Activated CD4-positive, alpha-beta memory T cell treated with anti-CD3 and anti-CD28 coated beads, Interleukin-2, amount 10 ng/mL, durations not matched to agents 7 days and 5 days (primary cell): ENCODE measurements at regions not wholly inside any gene's neighbourhood (a gene's known extent, or its start where the extent isn't known, plus 50 kb on each side); places are given as distances from the start of the nearest gene placed in this dataset.

Experiments used
- CTCF ChIA-PET: fragments of 350-600 bp; sonication (Branson Sonifier 250); formaldehyde crosslinking; loops from one replicate; lab custom pipeline; 2021; ENCODE audit warnings: antibody characterized with exemption, inconsistent platforms; lab: Charles Lee
- POLR2A ChIA-PET: fragments of 350-600 bp; sonication (Branson Sonifier 250); formaldehyde crosslinking; loops from one replicate; lab custom pipeline; 2021; ENCODE audit warnings: antibody characterized with exemption; lab: Charles Lee
- DNase-seq: peaks from one replicate; pipeline ENCODE4 v3.0.0-alpha.2; 2020
- H3K27ac Mint-ChIP-seq: one replicate; pipeline ENCODE4 v1.8.0; 2021; ENCODE audit warnings: mild to moderate bottlenecking, mixed read lengths
- H3K27me3 Mint-ChIP-seq: one replicate; pipeline ENCODE4 v1.8.0; 2021; ENCODE audit warnings: mixed read lengths
- H3K36me3 Mint-ChIP-seq: one replicate; pipeline ENCODE4 v1.8.0; 2021; ENCODE audit warnings: low read depth, mixed read lengths
- H3K4me1 Mint-ChIP-seq: one replicate; pipeline ENCODE4 v1.8.0; 2021; ENCODE audit warnings: mixed read lengths
- H3K4me3 Mint-ChIP-seq: one replicate; pipeline ENCODE4 v1.8.0; 2021; ENCODE audit warnings: mild to moderate bottlenecking, mixed read lengths
- H3K9me3 Mint-ChIP-seq: one replicate; pipeline ENCODE4 v1.8.0; 2021; ENCODE audit warnings: mixed read lengths

- ChIA-PET CTCF (interaction anchor here (0.9 kb wide), 1 partner anchor 63 kb away, joined by 3 read pairs; no protein-coding TSS in a partner anchor), POLR2A (interaction anchor here (0.7 to 1.8 kb wide), 5 partner anchors 51 to 604 kb away, joined by 3 to 6 read pairs (median 3); no protein-coding TSS in a partner anchor)
- Mint-ChIP-seq H3K4me1 (peaks cover 27% of the 10 kb centered on the region), H3K27ac (no peak overlapping the region), H3K4me3 (no peak overlapping the region), H3K27me3 (no peaks in the 10 kb centered on the region), H3K36me3 (peaks cover 13% of the 10 kb centered on the region), H3K9me3 (no peaks in the 10 kb centered on the region)
- no peak for DNase-seq
Observed at GRCh38 chr6:105494688-105495087, 91.8 kb upstream of the PREP start.

- Mint-ChIP-seq H3K9me3 (no peaks in the 10 kb centered on the region), H3K4me1 (peaks cover 35% of the 10 kb centered on the region), H3K4me3 (no peak overlapping the region), H3K27ac (peak overlapping the region; percentile 81), H3K36me3 (peaks cover 17% of the 10 kb centered on the region), H3K27me3 (no peaks in the 10 kb centered on the region)
- no peak for DNase-seq
- CTCF ChIA-PET: no interaction called here
- POLR2A ChIA-PET: interaction anchor here (0.7 to 1.8 kb wide), 6 partner anchors 126 to 605 kb away, joined by 3 to 6 read pairs (median 4); no protein-coding TSS in a partner anchor
Observed at GRCh38 chr6:105493736-105494135, 90.9 kb upstream of the PREP start.

DNA sequence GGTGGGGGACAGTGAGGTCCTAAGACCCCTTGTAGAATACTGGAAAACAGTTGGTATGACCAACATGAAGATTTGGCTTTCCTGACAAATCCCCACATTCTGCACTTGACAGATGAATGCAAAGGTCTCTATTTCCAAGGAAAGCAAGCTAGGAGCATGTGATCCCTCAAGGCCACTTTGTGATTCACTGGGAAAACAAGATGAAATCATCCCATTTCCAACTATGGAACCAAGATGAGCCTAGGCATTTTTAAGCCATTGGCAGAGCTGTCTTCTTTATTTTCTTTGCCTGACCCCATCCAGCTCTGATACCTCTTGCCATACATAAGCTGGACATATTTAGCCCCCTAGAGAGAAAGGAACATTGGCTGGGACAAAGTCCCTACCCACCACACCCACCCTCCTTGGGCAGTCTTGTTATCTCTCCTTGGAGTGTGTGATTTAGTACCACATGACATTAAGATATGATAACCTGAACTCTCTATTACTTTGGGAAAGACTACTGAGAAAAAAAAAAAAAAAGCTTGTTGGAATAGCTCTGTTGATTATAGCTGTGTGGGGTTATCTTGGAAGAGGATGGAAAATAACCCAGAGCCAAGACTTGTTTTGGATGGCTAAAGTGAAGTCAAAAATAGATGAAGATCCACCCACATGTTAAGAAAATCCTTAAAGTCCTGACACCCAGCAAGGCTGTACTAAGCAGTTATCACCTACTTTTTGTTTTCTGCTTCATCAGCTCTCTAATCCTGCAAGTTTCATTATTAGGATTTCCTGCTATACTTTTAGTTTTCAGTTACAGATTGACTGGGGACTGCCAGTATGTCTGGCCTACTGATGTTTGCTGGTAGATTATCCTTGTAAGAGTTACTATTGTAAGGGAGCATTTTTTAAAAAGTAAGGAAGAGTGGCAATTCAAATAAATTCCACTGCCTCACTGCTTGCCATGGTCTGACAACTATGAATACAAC, 90.1 kb upstream of the PREP start:
- no peak for DNase-seq
- no peaks in the 10 kb centered on the region for H3K27me3 Mint-ChIP-seq
- peaks cover 42% of the 10 kb centered on the region for H3K4me1 Mint-ChIP-seq
- H3K9me3 Mint-ChIP-seq: no peaks in the 10 kb centered on the region
- H3K36me3 Mint-ChIP-seq: peaks cover 17% of the 10 kb centered on the region
- CTCF ChIA-PET: interaction anchor here (0.9 to 1.1 kb wide), 2 partner anchors 730 to 809 kb away, joined by 3 read pairs; no protein-coding TSS in a partner anchor
- H3K27ac Mint-ChIP-seq: peak overlapping the region; percentile 81
- H3K4me3 Mint-ChIP-seq: no peak overlapping the region
- POLR2A ChIA-PET: interaction anchor here (0.6 to 1.8 kb wide), 6 partner anchors 126 to 606 kb away, joined by 3 to 6 read pairs (median 4); no protein-coding TSS in a partner anchor

DNA sequence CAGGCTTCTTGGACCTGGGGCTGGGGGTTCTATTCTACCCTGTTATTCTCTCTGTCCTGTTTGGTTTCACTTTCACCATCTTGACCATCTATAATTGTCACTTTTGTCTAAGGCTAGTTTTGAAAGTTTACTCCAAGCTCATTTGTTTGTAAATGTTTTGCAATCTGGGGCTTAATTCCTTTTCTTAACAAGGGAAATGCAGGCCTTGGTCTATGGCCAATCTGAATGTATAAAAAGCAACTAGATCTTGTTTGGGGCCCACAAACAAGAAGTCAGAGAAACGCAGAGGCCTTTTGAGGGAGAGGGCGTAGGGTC, 86.3 kb upstream of the PREP start:
- ChIA-PET POLR2A (interaction anchor here (1.5 kb wide), 1 partner anchor 158 kb away, joined by 6 read pairs; no protein-coding TSS in a partner anchor), CTCF (interaction anchor here (3.9 kb wide), 1 partner anchor 734 kb away, joined by 14 read pairs; no protein-coding TSS in a partner anchor)
- no peak for DNase-seq
- no peaks in the 10 kb centered on the region for H3K27me3 Mint-ChIP-seq
- H3K4me1 Mint-ChIP-seq: peaks cover 74% of the 10 kb centered on the region
- no peak overlapping the region for H3K4me3 Mint-ChIP-seq
- no peak overlapping the region for H3K27ac Mint-ChIP-seq
- H3K9me3 Mint-ChIP-seq: no peaks in the 10 kb centered on the region
- peaks cover 23% of the 10 kb centered on the region for H3K36me3 Mint-ChIP-seq

GRCh38 chr6:105488516-105489215, 85.8 kb upstream of the PREP start:
- Mint-ChIP-seq H3K27me3 (no peaks in the 10 kb centered on the region), H3K4me3 (no peak overlapping the region), H3K9me3 (no peaks in the 10 kb centered on the region), H3K27ac (no peak overlapping the region), H3K36me3 (peaks cover 21% of the 10 kb centered on the region), H3K4me1 (peaks cover 74% of the 10 kb centered on the region)
- ChIA-PET CTCF (interaction anchor here (3.9 kb wide), 1 partner anchor 735 kb away, joined by 14 read pairs; no protein-coding TSS in a partner anchor), POLR2A (interaction anchor here (1.5 kb wide), 1 partner anchor 158 kb away, joined by 6 read pairs; no protein-coding TSS in a partner anchor)
- DNase-seq: no peak

DNA sequence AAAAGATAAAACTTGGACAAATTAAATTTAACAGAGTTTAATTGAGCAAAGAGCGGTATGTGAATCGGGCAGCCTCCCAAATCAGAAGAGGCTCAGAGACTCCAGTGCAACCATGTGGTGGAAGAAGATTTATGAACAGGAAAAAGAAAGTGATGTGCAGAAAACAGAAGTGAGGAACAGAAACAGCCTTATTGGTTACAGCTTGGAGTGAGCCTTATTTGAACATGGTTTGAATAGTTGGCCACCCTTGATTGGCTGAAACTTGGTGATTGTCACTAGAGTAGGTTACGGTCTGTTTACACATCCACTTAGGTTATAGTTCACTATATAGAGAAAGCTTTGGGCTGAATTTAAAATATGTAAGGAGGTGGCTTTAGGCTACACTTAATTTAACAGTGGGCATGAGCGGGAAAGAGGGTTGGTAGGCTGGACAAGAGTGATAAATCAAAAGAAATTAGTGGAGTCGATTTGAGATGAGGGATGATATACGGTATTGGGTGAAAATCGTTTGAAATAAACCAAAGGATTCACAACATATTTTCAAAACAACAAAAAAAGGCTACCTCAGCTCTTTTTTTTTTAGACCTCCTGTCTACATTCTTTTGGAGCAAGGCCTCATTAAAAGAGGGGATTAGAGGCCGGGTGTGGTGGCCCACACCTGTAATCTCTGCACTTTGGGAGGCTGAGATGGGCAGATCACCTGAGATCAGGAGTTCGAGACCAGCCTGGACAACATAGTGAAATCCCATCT, 84.3 kb upstream of the PREP start:
- H3K27me3 Mint-ChIP-seq: no peaks in the 10 kb centered on the region
- CTCF ChIA-PET: interaction anchor here (3.9 kb wide), 1 partner anchor 736 kb away, joined by 14 read pairs; no protein-coding TSS in a partner anchor
- H3K4me3 Mint-ChIP-seq: no peak overlapping the region
- peak overlapping the region; percentile 22 for H3K27ac Mint-ChIP-seq
- no peaks in the 10 kb centered on the region for H3K9me3 Mint-ChIP-seq
- H3K36me3 Mint-ChIP-seq: peaks cover 19% of the 10 kb centered on the region
- POLR2A ChIA-PET: interaction anchor here (0.8 kb wide), 1 partner anchor 605 kb away, joined by 3 read pairs; no protein-coding TSS in a partner anchor
- DNase-seq: no peak
- H3K4me1 Mint-ChIP-seq: peaks cover 73% of the 10 kb centered on the region

GRCh38 chr6:105485456-105485855, 82.6 kb upstream of the PREP start:
- Mint-ChIP-seq H3K27me3 (no peaks in the 10 kb centered on the region), H3K36me3 (peaks cover 24% of the 10 kb centered on the region), H3K4me1 (peaks cover 81% of the 10 kb centered on the region), H3K9me3 (no peaks in the 10 kb centered on the region), H3K27ac (peak overlapping the region; percentile 59), H3K4me3 (peak overlapping the region; percentile 9)
- ChIA-PET CTCF (interaction anchor here (0.7 to 3.7 kb wide), 9 partner anchors 12 to 815 kb away, joined by 3 to 33 read pairs (median 4); no protein-coding TSS in a partner anchor), POLR2A (interaction anchor here (0.9 to 3.6 kb wide), 4 partner anchors 161 to 738 kb away, joined by 3 to 23 read pairs (median 4); no protein-coding TSS in a partner anchor)
- no peak for DNase-seq

GRCh38 chr6:105484238-105485161, 81.6 kb upstream of the PREP start:
- H3K27ac Mint-ChIP-seq: peak overlapping the region; percentile 66
- peak overlapping the region; percentile 9 for H3K4me3 Mint-ChIP-seq
- H3K36me3 Mint-ChIP-seq: peaks cover 18% of the 10 kb centered on the region
- POLR2A ChIA-PET: interaction anchor here (0.7 to 3.6 kb wide), 8 partner anchors 25 to 739 kb away, joined by 3 to 23 read pairs (median 5); no protein-coding TSS in a partner anchor
- no peaks in the 10 kb centered on the region for H3K27me3 Mint-ChIP-seq
- peaks cover 76% of the 10 kb centered on the region for H3K4me1 Mint-ChIP-seq
- CTCF ChIA-PET: interaction anchor here (0.7 to 3.7 kb wide), 17 partner anchors 10 to 816 kb away, joined by 3 to 33 read pairs (median 3); no protein-coding TSS in a partner anchor
- peak; percentile 23 for DNase-seq
- no peaks in the 10 kb centered on the region for H3K9me3 Mint-ChIP-seq

DNA sequence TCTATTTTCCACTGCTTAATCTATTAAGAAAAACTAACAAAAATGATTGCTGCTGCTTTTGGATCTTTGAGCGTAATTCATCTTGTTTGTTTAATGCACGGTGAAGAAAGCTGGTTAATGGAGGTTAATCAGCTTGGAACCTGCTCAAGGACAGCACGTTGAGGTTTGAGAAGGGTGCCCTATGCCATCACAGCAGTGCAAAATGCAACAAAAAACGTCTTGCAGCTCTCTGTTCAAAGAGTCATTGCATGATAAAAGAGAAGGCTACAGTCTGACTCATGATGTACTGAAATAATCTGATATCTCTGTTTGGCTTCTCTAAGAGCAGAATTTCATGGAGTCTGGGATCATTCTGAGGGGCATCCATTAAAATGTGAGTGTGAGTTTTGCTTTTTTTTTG, 80.6 kb upstream of the PREP start:
- Mint-ChIP-seq H3K36me3 (peaks cover 18% of the 10 kb centered on the region), H3K9me3 (peaks cover 2% of the 10 kb centered on the region), H3K4me3 (no peak overlapping the region), H3K4me1 (peaks cover 67% of the 10 kb centered on the region), H3K27me3 (peaks cover 2% of the 10 kb centered on the region), H3K27ac (peak overlapping the region; percentile 66)
- CTCF ChIA-PET: interaction anchor here (1.0 to 3.7 kb wide), 10 partner anchors 30 to 817 kb away, joined by 3 to 33 read pairs (median 4); no protein-coding TSS in a partner anchor
- no peak for DNase-seq
- POLR2A ChIA-PET: interaction anchor here (0.6 to 3.6 kb wide), 13 partner anchors 24 to 740 kb away, joined by 3 to 23 read pairs (median 4); no protein-coding TSS in a partner anchor

DNA sequence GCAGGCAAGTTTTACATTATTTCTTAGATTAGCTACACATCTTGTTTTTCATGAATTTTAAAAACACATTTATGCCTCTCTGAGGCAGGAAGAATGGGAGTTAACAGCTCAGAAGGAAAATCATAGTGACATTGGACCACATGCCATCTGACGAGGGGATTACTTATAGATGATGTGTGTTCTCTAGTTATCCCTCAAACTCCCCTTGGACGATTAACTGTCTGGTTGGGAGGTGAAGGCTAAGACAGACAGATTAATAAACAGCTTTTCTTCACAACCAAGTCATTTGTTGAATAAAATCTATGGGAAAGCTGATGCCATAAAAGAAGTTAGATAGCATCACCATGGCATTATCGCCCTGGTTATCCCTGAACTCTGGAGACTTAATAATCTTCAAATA, 80.0 kb upstream of the PREP start:
- Mint-ChIP-seq H3K36me3 (peaks cover 20% of the 10 kb centered on the region), H3K4me3 (no peak overlapping the region), H3K27me3 (peaks cover 4% of the 10 kb centered on the region), H3K9me3 (peaks cover 4% of the 10 kb centered on the region), H3K4me1 (peaks cover 62% of the 10 kb centered on the region), H3K27ac (peak overlapping the region; percentile 66)
- ChIA-PET CTCF (interaction anchor here (0.7 to 3.7 kb wide), 8 partner anchors 29 to 818 kb away, joined by 3 to 33 read pairs (median 5); no protein-coding TSS in a partner anchor), POLR2A (interaction anchor here (0.5 to 3.6 kb wide), 12 partner anchors 24 to 740 kb away, joined by 3 to 23 read pairs (median 4); no protein-coding TSS in a partner anchor)
- DNase-seq: no peak
